Fibroblast of lung (primary cell): ENCODE measurements at regions not wholly inside any gene's neighbourhood (a gene's known extent, or its start where the extent isn't known, plus 50 kb on each side); places are given as distances from the start of the nearest gene placed in this dataset.
"Not testable (repeated sequence)": the region's sequence is repeated elsewhere in the genome, so short reads cannot be mapped to it uniquely, and the experiment has no call there.

Experiments
- CTCF ChIP-seq, 2 donors: IDR thresholded peaks in 1 of 2; conservative IDR thresholded peaks in 1 of 2; 1 replicate in 1 of 2; 2 replicates in 1 of 2; pipeline ENCODE4 v1.5.1; 2011 to 2012; ENCODE audit warnings: low read length in 2 of 2, control low read depth in 1 of 2, inconsistent platforms in 1 of 2, low read depth in 1 of 2, mild to moderate bottlenecking in 1 of 2
- EZH2 ChIP-seq: IDR thresholded peaks from 2 replicates; pipeline ENCODE4 v1.5.1; 2012; ENCODE audit warnings: low read length, control low read depth, mild to moderate bottlenecking; ENCODE audit errors: missing control alignments

- TF ChIP-seq EZH2; CTCF (conservative IDR thresholded peaks at IDR 0.05 in 1 of 2, IDR thresholded peaks at IDR 0.05 in 1 of 2; ENCODE audit: low read depth in 1 of 2, low read length in 2 of 2): not testable (repeated sequence)
These were observed 78.2 kb upstream of the PDZD8 start for GRCh38 chr10:117453484-117453883.
